Forelimb muscle (tissue), 1 donor: ENCODE measurements at regions not wholly inside any gene's neighbourhood (a gene's known extent, or its start where the extent isn't known, plus 50 kb on each side); places are given as distances from the start of the nearest gene placed in this dataset.
A peak's percentile ranks its signal among the peaks of the same experiment; 100 is the strongest.
"Not testable (repeated sequence)": the region's sequence is repeated elsewhere in the genome, so short reads cannot be mapped to it uniquely, and the experiment has no call there.

ENCODE experiments used
- DNase-seq: peaks from one replicate; pipeline ENCODE4 v3.0.0-alpha.2; 2013; ENCODE audit warnings: low read depth

- DNase-seq = no peak
Measured at GRCh38 chr11:26839911-26840698, 118.2 kb upstream of the SLC5A12 start.

DNA sequence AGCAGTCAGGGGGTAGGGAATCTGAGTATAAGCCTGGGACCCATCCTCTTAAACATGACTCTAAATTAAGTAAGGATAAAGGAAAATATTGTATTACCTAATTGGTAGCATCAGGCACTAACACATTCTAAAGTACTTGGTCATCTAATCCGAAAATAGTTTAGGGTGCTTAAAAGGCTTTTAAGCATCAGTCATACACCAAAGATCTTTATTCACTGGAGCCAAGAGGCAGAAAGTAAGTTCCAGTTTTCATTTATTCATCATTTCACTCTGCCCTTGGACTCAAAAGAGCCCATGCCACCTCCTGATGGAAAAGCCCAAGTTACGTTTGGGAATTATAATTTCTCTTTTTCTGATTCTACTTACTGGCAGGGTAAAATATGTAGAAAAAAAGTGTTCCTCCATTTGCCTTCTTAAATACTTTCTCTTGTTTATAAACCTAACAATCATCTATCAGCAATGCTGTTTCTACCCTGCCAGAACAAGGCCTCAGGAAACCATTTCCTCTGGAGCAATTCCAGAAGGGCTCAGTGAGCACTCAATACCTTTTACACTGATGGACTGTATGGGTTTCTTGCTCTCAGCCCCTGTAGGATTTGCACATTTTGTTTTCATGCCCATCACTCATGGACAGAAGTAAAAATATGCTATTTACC lies 120.1 kb upstream of the SLC5A12 start:
- no peak for DNase-seq

- DNase-seq = no peak
Measured at GRCh38 chr11:26842478-26843282, 120.8 kb upstream of the SLC5A12 start.

- no peak for DNase-seq
Measured at GRCh38 chr11:26843539-26843938, 121.7 kb upstream of the SLC5A12 start.

DNA sequence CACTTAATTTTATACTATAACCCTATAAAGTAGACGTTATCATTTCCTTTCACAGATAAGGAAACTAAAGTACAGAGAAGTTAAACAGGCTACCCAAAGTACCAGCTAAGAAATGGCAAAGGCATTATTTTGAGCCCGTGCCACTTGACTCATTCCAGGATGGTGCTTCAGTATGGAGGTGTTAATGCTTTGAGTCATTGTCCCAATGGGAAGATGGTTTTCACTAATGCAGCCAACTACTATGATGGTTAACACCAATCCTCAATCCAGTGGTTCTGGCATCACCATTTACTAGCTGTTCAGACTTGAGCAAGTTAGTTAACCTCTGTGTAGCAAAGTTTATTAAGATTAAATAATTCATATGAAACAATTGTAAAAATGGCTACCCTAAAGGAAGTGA lies 123.1 kb upstream of the SLC5A12 start:
- DNase-seq = no peak

GRCh38 chr11:26846227-26846626 lies 124.4 kb upstream of the SLC5A12 start:
- no peak for DNase-seq

- DNase-seq = no peak
Measured at GRCh38 chr11:26847459-26847858, 125.6 kb upstream of the SLC5A12 start.

DNA sequence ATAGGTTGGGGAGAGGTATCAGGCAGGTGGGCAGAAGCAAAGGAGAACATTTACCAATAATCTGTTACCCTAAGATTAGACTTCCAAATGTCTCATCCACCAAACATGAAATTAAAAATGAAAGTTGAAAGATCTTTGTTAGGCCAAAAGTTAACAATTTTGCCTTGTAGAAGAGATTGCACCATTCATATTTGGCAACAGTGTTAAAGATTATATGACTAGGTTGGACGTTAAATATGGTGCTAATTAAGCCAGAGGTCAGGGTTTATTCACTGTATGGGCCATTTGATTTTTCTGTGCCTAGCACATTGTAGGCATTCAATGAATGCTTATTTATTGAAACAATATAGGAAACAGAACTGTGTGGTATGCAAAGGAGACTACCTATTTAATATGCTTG lies 126.1 kb upstream of the SLC5A12 start:
- DNase-seq = no peak

DNA sequence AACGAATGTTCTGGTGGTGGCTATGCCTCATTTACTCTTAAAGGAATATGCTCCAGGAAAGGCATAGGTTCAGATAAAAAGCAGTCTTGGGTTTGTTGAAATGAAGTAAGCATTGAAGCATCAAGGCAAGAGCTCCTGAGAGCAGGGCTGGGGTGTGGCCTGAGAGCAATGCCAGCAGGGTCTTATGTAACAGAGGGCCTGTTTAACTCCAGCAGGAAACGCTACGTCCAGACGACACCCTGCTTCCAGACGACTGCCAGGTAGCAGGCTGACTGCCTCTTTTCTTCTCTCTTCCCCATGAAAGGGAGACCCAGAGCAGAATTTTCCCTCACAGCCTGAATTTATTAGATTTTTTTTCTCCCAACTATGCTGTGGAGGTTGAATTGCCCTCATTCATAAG lies 127.2 kb upstream of the SLC5A12 start:
- DNase-seq = no peak

DNA sequence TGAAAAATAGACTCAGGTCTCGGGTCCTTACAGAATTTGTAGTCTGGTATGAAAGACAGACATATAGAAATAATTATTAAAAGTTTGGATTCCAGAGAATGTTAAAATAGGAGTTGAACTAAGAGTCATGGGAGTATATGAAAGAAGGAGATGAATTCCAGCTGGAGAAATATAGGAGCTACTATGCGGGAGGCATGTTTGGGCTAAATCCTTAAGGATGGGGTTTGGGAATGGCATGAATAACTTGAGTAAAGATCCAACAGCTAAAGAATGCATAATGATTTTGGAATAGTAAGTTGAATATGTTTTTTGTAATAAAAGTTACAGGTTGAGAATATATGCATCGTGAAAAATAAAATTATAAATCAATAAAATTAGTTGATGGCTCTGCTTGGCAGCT lies 129.4 kb upstream of the SLC5A12 start:
- DNase-seq = no peak

DNA sequence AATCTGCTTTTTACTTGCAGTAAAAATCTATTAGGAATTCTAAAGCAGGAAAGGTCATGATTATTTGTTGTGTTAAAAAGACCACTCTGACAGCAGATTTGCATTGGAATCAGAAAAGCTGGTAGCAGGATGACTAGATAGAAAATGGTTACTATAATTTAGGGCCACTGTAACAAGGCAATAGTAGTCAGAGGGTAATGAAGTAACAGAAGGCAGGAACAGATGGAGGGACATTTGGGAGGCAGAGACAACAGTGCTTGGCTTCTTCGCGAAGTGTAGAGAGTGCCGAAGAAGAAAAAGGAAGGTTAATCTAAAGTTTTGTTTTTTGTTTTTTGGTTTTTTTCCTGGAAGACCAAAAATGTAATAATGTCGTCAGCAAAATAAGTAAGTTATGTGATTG lies 129.8 kb upstream of the SLC5A12 start:
- DNase-seq = no peak

- no peak for DNase-seq
Measured at GRCh38 chr11:26858098-26858497, 135.8 kb upstream of the FIBIN start.

DNA sequence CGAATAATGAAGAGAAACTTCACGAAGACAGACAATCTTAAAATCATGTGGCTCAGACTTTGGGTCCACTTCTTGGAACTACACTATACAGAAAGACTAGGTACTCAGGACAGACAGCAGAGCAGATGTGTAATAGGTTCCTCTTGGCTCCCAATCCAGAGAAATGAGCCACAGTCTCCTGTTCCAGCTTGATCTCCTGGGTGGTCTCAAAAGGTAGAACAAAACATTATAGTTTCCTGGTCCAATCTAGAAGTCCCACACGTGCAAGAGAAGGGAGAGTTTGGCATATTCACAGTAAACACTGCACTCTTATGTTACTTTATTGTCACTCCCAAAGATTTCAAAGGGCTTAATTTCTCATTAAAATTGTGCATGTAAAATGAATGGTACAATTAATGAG lies 134.5 kb upstream of the FIBIN start:
- no peak for DNase-seq

GRCh38 chr11:26860091-26860780 lies 133.7 kb upstream of the FIBIN start:
- peak; percentile 76 for DNase-seq

DNA sequence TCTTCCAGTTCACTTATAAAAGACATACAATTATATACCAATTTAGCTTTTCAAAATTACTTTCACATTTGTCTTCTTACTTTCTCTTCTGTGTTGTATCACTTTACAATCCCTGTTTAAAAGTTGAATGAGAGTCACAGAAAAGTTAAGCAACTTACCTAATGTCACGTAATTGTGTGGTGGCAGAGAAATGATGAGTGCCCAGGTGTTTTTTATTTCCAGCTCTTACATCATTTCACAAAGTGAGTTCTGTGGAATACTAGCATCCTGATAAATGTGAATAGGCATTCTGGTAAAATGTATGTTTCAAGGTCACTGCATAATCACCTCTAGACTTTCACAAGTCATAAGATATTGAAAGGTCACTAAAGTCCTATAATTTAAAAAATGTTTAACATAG lies 133.0 kb upstream of the FIBIN start:
- DNase-seq = no peak

GRCh38 chr11:26862801-26863200 lies 131.1 kb upstream of the FIBIN start:
- DNase-seq = no peak

DNA sequence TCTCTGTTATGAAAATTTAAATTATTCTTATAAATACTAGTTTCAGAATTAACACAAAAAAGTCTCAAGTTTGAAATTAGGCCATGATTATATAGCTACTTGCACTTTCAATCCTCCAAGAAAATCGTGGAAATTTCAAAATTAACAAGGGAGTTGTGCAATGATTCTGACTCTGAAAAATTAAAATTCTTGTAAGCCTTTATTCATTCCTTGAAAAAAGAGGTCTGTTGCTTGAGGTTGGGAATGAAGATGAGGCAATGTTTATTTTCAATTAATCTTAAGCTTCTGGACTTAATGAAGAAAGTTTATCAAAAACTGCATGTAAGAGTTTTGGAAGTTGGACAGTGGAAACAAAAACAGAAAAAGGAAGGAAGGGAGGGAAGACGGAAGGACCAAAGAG lies 128.2 kb upstream of the FIBIN start:
- no peak for DNase-seq

DNA sequence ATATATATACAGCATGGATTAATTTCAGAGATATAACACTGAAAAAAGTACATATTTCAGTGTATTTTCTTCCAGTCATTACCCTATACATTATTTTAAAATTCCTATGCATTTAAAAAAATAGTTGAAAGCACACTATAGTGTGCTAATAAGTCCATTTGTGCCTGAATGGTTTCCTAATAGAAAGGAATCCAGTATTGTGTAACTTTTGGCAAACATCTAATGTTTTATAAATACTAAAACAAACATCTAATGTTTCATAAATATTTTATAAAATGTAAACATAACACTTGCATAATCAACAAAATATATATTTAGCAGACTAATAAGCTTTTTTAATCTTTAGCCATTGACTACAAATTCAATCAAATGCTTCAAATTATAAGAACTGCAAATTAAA lies 126.6 kb upstream of the FIBIN start:
- DNase-seq = no peak

GRCh38 chr11:26878959-26879581 lies 114.8 kb upstream of the FIBIN start:
- DNase-seq = no peak

- DNase-seq = not testable (repeated sequence)
Measured at GRCh38 chr11:26882363-26882880, 111.5 kb upstream of the FIBIN start.

DNA sequence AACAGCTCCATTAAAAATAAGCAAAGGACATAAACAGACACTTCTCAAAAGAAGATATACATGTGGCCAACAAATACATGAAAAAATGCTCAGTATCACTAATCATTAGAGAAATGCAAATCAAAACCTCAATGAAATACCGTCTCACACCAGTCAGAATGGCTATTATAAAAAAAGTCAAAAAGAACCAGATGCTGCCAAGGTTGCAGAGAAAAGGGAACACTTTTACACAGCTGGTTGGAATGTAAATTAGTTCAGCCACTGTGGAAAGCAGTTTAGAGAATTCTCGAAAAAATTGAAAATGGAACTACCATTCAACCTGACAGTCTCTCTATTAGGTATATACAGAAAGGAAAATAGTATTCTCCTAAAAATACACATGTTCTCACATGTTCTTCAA lies 102.4 kb upstream of the FIBIN start:
- DNase-seq = no peak
